NB4 (cell line): ENCODE measurements at regions not wholly inside any gene's neighbourhood (a gene's known extent, or its start where the extent isn't known, plus 50 kb on each side); places are given as distances from the start of the nearest gene placed in this dataset.

Experiments used
- MAX ChIP-seq: IDR thresholded peaks from 2 replicates; pipeline ENCODE4 v1.6.1; 2011; ENCODE audit warnings: low read depth, low read length
- TF ChIP-seq, protein P1 (sequence below): IDR thresholded peaks from one replicate; pipeline ENCODE4 v1.5.1; 2012; ENCODE audit warnings: low read depth, low read length

DNA sequence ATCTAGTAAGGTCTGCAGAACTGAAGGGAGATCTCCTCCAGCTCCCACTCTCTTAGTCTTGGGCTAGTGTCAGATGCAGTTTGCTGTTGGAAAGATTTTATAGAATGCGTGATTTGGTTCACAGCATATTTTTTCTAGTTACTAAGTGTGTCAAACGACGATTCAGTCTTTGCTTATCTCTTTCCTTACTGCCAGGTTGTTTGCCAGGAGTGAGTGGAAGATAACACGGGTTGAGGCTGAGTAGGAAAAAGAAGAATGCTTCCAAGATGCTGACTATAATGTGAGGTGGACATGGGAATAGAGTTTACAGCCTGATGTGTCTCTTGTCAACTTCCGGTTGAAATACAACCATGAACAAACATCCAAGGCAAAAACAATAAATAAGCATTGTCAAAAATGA is 141.4 kb downstream of the GDAP2 start:
- TF ChIP-seq, protein P1, sequence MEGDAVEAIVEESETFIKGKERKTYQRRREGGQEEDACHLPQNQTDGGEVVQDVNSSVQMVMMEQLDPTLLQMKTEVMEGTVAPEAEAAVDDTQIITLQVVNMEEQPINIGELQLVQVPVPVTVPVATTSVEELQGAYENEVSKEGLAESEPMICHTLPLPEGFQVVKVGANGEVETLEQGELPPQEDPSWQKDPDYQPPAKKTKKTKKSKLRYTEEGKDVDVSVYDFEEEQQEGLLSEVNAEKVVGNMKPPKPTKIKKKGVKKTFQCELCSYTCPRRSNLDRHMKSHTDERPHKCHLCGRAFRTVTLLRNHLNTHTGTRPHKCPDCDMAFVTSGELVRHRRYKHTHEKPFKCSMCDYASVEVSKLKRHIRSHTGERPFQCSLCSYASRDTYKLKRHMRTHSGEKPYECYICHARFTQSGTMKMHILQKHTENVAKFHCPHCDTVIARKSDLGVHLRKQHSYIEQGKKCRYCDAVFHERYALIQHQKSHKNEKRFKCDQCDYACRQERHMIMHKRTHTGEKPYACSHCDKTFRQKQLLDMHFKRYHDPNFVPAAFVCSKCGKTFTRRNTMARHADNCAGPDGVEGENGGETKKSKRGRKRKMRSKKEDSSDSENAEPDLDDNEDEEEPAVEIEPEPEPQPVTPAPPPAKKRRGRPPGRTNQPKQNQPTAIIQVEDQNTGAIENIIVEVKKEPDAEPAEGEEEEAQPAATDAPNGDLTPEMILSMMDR = no peak
- no peak for TF ChIP-seq MAX
